ENCODE measurements at regions not wholly inside any gene's neighbourhood (a gene's known extent, or its start where the extent isn't known, plus 50 kb on each side); places are given as distances from the start of the nearest gene placed in this dataset.

GRCh38 chr15:88403351-88403791 lies 63.8 kb downstream of the MRPL46 start:
- Mint-ChIP-seq H3K4me1 (peaks cover 3% of the 10 kb centered on the region), H3K27me3 (peaks cover 18% of the 10 kb centered on the region), H3K36me3 (no peaks in the 10 kb centered on the region), H3K4me3 (no peak overlapping the region), H3K9me3 (no peaks in the 10 kb centered on the region), H3K27ac (no peak overlapping the region)
- CTCF ChIA-PET: no interaction called here
- DNase-seq: no peak

DNA sequence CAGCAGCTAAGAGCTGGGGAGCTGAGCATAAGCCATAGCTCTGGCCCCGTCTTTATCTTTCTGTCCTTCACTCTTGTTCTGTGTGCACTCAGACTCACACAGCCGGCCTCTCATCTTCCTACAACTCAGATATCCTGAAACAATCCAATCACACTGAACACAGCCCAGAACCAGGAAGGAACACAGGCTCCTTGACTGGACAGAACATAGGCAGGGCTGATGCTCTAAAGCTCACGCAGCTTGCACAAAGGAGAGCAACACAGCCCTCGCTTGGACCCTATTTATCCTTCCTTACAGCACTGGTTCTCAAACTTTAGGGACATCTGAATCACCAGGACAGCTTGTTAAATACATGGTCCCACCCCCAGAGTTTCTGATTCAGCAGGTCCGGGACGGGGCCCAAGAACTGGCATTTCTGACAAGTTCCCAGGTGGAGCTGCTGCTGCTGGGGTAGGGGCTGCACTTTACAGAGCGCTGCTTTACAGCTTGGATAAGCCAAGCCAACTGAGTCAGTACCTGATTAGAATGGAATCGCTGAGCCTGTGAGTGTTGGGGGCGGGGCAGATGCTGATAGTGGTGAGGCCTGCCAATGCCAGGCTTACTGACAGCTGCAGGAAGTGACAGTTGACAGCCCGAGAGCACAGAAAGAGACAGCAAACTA lies 65.1 kb downstream of the MRPL46 start:
- Mint-ChIP-seq H3K4me3 (no peak overlapping the region), H3K36me3 (no peaks in the 10 kb centered on the region), H3K4me1 (peaks cover 3% of the 10 kb centered on the region), H3K9me3 (no peaks in the 10 kb centered on the region), H3K27ac (no peak overlapping the region), H3K27me3 (peaks cover 13% of the 10 kb centered on the region)
- DNase-seq: peak; percentile 39
- CTCF ChIA-PET: interaction anchor here (1.4 kb wide), 1 partner anchor 17 kb away, joined by 4 read pairs; no protein-coding TSS in a partner anchor

DNA sequence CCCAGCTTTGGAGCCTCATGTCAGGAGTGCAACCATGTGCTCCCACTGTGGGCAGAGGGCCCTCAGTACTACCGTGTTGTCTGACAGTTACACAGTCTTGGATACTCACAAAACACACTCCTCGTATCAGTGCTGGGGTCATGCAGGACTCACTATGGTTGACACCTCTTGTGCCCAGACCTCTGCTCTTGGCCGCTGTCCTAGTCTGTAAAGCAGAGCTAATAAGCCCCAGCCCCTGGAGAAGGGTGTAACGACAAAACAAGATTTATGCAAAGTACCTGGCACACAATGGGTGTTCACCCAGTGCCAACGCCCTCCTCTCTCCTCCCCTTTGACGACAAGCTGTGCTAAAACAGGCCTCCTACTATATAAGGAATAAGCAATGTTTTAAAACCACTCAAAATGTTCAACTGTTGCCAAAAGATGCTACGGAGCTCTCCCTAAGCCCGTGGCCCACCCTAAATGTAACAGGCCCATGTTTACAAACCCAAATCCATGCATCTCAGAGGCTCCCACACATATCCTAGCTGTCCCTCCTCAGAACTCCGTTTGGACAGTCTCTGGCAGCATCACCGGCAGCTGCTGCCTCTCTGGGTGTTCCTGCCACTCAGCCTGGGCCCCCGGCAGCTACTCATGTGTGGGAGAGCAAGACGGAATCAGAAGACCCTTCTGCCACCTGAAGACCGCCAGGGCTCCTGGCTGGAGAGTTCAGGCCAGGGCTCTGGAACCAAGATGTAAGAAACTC lies 65.8 kb downstream of the MRPL46 start:
- CTCF ChIA-PET: interaction anchor here (1.4 kb wide), 1 partner anchor 18 kb away, joined by 4 read pairs; no protein-coding TSS in a partner anchor
- Mint-ChIP-seq H3K36me3 (no peaks in the 10 kb centered on the region), H3K9me3 (no peaks in the 10 kb centered on the region), H3K27me3 (peaks cover 13% of the 10 kb centered on the region), H3K27ac (no peak overlapping the region), H3K4me3 (no peak overlapping the region), H3K4me1 (peaks cover 3% of the 10 kb centered on the region)
- no peak for DNase-seq

- Mint-ChIP-seq H3K4me1 (peaks cover 3% of the 10 kb centered on the region), H3K36me3 (no peaks in the 10 kb centered on the region), H3K9me3 (no peaks in the 10 kb centered on the region), H3K27me3 (peaks cover 13% of the 10 kb centered on the region), H3K4me3 (no peak overlapping the region), H3K27ac (no peak overlapping the region)
- CTCF ChIA-PET: interaction anchor here (1.4 kb wide), 1 partner anchor 18 kb away, joined by 4 read pairs; no protein-coding TSS in a partner anchor
- DNase-seq: no peak
Observed at GRCh38 chr15:88400591-88401250, 66.5 kb downstream of the MRPL46 start.

DNA sequence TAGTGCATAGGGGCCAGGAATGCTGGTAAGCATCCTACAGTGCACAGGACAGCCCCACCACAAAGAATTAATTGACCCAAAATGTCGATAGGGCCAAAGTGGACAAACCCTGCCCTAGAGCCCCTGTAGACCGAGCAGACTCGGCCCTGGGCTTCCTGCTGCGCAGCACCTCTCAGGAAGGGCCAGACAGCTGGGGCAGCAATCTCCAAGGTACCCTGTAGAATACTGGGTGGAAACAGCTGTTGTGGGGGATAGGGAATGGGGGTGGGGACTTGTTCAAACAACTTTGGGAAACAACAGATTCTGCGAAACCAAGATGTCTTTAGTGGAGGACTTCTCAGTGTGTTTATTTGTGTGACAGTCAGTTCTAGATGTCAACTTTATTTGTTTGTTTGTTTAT lies 67.1 kb downstream of the MRPL46 start:
- no peak for DNase-seq
- Mint-ChIP-seq H3K9me3 (no peaks in the 10 kb centered on the region), H3K27me3 (peaks cover 11% of the 10 kb centered on the region), H3K4me3 (no peak overlapping the region), H3K4me1 (peaks cover 3% of the 10 kb centered on the region), H3K27ac (no peak overlapping the region), H3K36me3 (no peaks in the 10 kb centered on the region)
- CTCF ChIA-PET: no interaction called here

GRCh38 chr15:88399021-88399685 lies 68.0 kb downstream of the MRPL46 start:
- DNase-seq: no peak
- Mint-ChIP-seq H3K27ac (no peak overlapping the region), H3K36me3 (no peaks in the 10 kb centered on the region), H3K4me1 (peaks cover 3% of the 10 kb centered on the region), H3K9me3 (no peaks in the 10 kb centered on the region), H3K27me3 (peaks cover 5% of the 10 kb centered on the region), H3K4me3 (no peak overlapping the region)
- CTCF ChIA-PET: no interaction called here

- no peaks in the 10 kb centered on the region for H3K9me3 Mint-ChIP-seq
- no peaks in the 10 kb centered on the region for H3K36me3 Mint-ChIP-seq
- H3K27me3 Mint-ChIP-seq: no peaks in the 10 kb centered on the region
- no peak overlapping the region for H3K27ac Mint-ChIP-seq
- no peak for DNase-seq
- CTCF ChIA-PET: no interaction called here
- no peak overlapping the region for H3K4me3 Mint-ChIP-seq
- peaks cover 3% of the 10 kb centered on the region for H3K4me1 Mint-ChIP-seq
Observed at GRCh38 chr15:88398011-88398410, 69.2 kb downstream of the MRPL46 start.

GRCh38 chr15:88397506-88397905 lies 69.7 kb downstream of the MRPL46 start:
- DNase-seq: no peak
- Mint-ChIP-seq H3K4me3 (no peak overlapping the region), H3K4me1 (peaks cover 3% of the 10 kb centered on the region), H3K36me3 (no peaks in the 10 kb centered on the region), H3K27ac (no peak overlapping the region), H3K27me3 (peaks cover 4% of the 10 kb centered on the region), H3K9me3 (no peaks in the 10 kb centered on the region)
- CTCF ChIA-PET: no interaction called here

DNA sequence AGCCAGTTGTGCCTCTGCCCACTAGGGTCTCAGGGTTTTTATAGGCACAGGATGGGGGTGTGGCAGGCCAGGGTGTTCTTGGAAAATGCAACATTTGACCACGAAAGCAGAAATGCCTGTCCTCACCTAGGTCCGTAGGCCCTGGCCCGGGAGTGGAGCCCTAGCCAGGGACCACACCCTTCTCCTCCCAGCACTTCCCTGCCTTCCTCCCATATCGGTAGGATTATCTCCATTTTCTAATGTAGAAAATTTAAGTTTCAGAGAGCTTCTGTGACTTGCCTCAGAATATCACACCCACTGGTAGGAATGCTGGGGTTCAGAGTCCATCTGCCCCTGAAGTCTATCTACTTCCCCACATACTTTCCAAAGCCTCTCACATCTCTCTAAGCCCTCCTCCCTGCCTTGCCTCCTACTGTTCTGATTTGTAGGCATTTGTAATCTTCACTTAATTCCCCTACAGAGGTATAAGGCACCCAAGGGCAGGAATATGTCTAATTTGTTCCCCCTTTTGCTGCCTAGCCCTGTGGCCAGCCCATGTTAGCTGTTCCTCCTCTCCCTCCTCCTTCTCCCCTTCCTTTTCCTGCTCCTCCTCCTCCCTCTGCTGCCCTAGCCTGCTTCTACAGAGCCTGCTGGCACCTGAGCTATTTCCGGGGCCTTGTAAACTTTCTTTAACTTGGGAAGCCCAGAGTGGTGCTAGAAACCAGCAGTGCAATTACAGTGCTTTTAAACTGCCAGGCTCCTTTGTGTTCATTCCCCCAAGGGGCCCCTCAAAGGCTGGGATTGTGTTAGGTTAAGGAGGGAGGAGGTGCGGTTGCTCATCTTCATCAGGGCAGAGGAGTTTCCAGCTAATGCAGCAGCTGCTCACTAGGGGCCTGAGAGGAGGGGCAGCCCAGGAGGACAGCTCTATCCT lies 71.1 kb downstream of the MRPL46 start:
- Mint-ChIP-seq H3K27ac (no peak overlapping the region), H3K27me3 (peaks cover 9% of the 10 kb centered on the region), H3K4me1 (no peaks in the 10 kb centered on the region), H3K36me3 (no peaks in the 10 kb centered on the region), H3K9me3 (no peaks in the 10 kb centered on the region), H3K4me3 (no peak overlapping the region)
- CTCF ChIA-PET: no interaction called here
- DNase-seq: no peak

GRCh38 chr15:88395241-88395640 lies 71.9 kb downstream of the MRPL46 start:
- no peak for DNase-seq
- peaks cover 9% of the 10 kb centered on the region for H3K27me3 Mint-ChIP-seq
- no peak overlapping the region for H3K27ac Mint-ChIP-seq
- no peaks in the 10 kb centered on the region for H3K4me1 Mint-ChIP-seq
- H3K9me3 Mint-ChIP-seq: no peaks in the 10 kb centered on the region
- no peak overlapping the region for H3K4me3 Mint-ChIP-seq
- CTCF ChIA-PET: no interaction called here
- H3K36me3 Mint-ChIP-seq: no peaks in the 10 kb centered on the region

- Mint-ChIP-seq H3K27ac (no peak overlapping the region), H3K27me3 (peaks cover 9% of the 10 kb centered on the region), H3K4me1 (no peaks in the 10 kb centered on the region), H3K9me3 (no peaks in the 10 kb centered on the region), H3K4me3 (no peak overlapping the region), H3K36me3 (no peaks in the 10 kb centered on the region)
- DNase-seq: no peak
- CTCF ChIA-PET: no interaction called here
Observed at GRCh38 chr15:88394553-88395145, 72.5 kb downstream of the MRPL46 start.

DNA sequence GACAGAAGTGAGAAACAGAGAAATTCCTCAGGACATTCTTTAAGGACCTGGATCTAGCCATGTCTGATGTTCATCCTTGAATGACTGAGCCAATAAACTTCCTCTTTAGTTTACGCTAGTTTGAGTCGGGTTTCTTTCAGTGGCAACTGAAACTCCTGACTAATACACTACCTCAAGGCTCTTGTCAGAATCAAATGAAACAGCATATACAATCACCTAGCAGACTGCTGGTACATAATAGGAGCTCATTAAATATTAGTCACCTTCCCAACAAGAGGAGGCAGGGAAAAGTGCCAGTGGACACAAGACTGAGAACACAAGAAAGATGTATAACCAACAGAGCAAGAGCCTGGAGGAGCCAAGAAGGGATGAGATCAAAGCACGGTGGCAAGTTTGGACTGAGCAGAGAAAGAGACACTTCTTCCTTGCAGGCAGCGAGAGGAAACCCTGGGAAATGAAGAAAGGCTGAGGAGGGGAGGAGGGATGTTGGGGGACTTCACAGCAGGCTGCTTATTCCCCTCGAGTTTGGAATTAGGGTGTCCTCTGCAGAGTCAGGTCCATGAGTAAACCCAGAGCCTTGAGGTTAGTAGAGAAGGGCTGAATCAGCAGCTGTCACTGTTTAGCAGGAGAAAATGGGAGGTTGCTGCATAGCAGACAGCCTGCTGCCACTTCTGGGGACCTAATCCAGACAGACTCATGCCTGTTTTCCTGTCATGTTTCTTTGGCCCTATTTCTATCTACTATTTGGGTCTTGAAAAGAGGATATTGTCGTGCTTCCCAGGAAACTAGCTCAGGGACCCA lies 73.3 kb downstream of the MRPL46 start:
- Mint-ChIP-seq H3K9me3 (no peaks in the 10 kb centered on the region), H3K4me3 (no peak overlapping the region), H3K36me3 (no peaks in the 10 kb centered on the region), H3K27me3 (peaks cover 9% of the 10 kb centered on the region), H3K27ac (no peak overlapping the region), H3K4me1 (no peaks in the 10 kb centered on the region)
- CTCF ChIA-PET: no interaction called here
- DNase-seq: no peak

DNA sequence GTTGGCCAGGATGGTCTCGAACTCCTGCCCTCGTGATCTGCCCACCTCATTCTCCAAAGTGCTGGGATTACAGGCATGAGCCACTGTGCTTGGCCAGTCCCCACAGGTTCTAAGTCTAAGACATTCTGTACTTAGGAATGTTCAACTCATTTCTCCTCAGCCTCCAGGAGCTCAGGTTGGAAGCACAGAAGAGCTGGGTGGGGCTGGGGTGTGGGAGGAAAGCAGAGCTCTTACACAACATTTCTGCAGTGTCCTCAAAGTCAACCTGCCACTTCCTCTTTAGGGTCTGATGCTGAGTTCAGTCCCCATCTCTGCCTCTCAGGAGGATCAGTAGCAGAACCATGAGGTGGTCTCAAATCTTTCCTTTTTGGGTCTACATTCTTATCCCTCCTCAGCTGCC lies 75.5 kb downstream of the MRPL46 start:
- Mint-ChIP-seq H3K27ac (no peak overlapping the region), H3K36me3 (no peaks in the 10 kb centered on the region), H3K27me3 (peaks cover 9% of the 10 kb centered on the region), H3K4me1 (no peaks in the 10 kb centered on the region), H3K9me3 (no peaks in the 10 kb centered on the region), H3K4me3 (no peak overlapping the region)
- no peak for DNase-seq
- CTCF ChIA-PET: no interaction called here

All from activated naive CD4-positive, alpha-beta T cell treated with anti-CD3 and anti-CD28 coated beads, Interleukin-2, amount 10 ng/mL, durations not matched to agents 7 days and 5 days (primary cell).